Neural cell (in vitro differentiated cells): ENCODE measurements at regions not wholly inside any gene's neighbourhood (a gene's known extent, or its start where the extent isn't known, plus 50 kb on each side); places are given as distances from the start of the nearest gene placed in this dataset.

ENCODE experiments used
- H2AFZ ChIP-seq: fragments of 200-600, 300-800 bp; sonication (generic), shearing (Covaris generic); 2 replicates; pipeline ENCODE4 v1.6.0; 2014; ENCODE audit warnings: low read depth, mild to moderate bottlenecking, antibody characterized with exemption, low read length, moderate library complexity
- H3F3A ChIP-seq: fragments of 200-600 bp; shearing (Covaris generic); 2 replicates; pipeline ENCODE4 v1.6.1; 2016; ENCODE audit warnings: mild to moderate bottlenecking, moderate library complexity, mixed read lengths, antibody characterized with exemption, low read length; ENCODE audit not compliant: insufficient read depth, poor library complexity, severe bottlenecking
- H3K27ac ChIP-seq: fragments of 200-600, 300-800 bp; sonication (generic), shearing (Covaris generic); 2 replicates; pipeline ENCODE4 v1.5.1; 2014; ENCODE audit warnings: mild to moderate bottlenecking, low read length, moderate library complexity
- H3K27me3 ChIP-seq: fragments of 300-800, 200-600 bp; sonication (generic), shearing (Covaris generic); 2 replicates; pipeline ENCODE4 v1.6.0; 2014; ENCODE audit warnings: mild to moderate bottlenecking, low read depth, low read length, moderate library complexity; ENCODE audit not compliant: insufficient read depth
- H3K36me3 ChIP-seq: fragments of 300-800, 200-600 bp; sonication (generic), shearing (Covaris generic); 2 replicates; pipeline ENCODE4 v1.5.1; 2014; ENCODE audit warnings: mild to moderate bottlenecking, antibody characterized with exemption, low read length, moderate library complexity; ENCODE audit not compliant: insufficient read depth
- H3K4me2 ChIP-seq: fragments of 300-800, 200-600 bp; sonication (generic), shearing (Covaris generic); 2 replicates; pipeline ENCODE4 v1.6.0; 2014; ENCODE audit warnings: mild to moderate bottlenecking, low read length
- H3K4me3 ChIP-seq: fragments of 300-800, 200-600 bp; sonication (generic), shearing (Covaris generic); 2 replicates; pipeline ENCODE4 v1.5.1; 2014; ENCODE audit warnings: mild to moderate bottlenecking, low read length, moderate library complexity
- H3K79me2 ChIP-seq: fragments of 200-600 bp; shearing (Covaris generic); replicated peaks from 2 replicates; pipeline ENCODE4 v1.6.0; 2014; ENCODE audit warnings: mild to moderate bottlenecking, low read length, moderate library complexity; ENCODE audit not compliant: insufficient read depth
- H3K9ac ChIP-seq: fragments of 300-800, 200-600 bp; sonication (generic), shearing (Covaris generic); 2 replicates; pipeline ENCODE4 v1.6.1; 2016; ENCODE audit warnings: mild to moderate bottlenecking, low read length, mixed read lengths
- H3K9me2 ChIP-seq: fragments of 200-600 bp; shearing (Covaris generic); 2 replicates; pipeline ENCODE4 v1.6.1; 2016; ENCODE audit warnings: mild to moderate bottlenecking, low read length, mixed read lengths; ENCODE audit not compliant: insufficient read depth
- H3K9me3 ChIP-seq: fragments of 200-600, 300-800 bp; sonication (generic), shearing (Covaris generic); 2 replicates; pipeline ENCODE4 v1.6.1; 2016; ENCODE audit warnings: mild to moderate bottlenecking, mixed run types, low read length, moderate library complexity, mixed read lengths
- H4K20me1 ChIP-seq: fragments of 200-600 bp; shearing (Covaris generic); 2 replicates; pipeline ENCODE4 v1.6.1; 2016; ENCODE audit warnings: mild to moderate bottlenecking, mixed run types; ENCODE audit not compliant: insufficient read depth
- CTCF ChIP-seq: fragments of 450-650 bp; IDR thresholded peaks from 2 replicates; pipeline ENCODE4 v1.5.1; 2014; ENCODE audit warnings: antibody characterized with exemption, mild to moderate bottlenecking, moderate library complexity; ENCODE audit not compliant: poor library complexity, severe bottlenecking
- EP300 ChIP-seq: fragments of 450-650 bp; conservative IDR thresholded peaks from 2 replicates; pipeline ENCODE4 v1.6.1; 2014; ENCODE audit warnings: antibody characterized with exemption, mild to moderate bottlenecking, moderate library complexity; ENCODE audit not compliant: poor library complexity, severe bottlenecking
- EZH2 ChIP-seq: fragments of 200-600, 300-800 bp; shearing (Covaris generic), sonication (generic); IDR thresholded peaks from 2 replicates; pipeline ENCODE4 v1.6.1; 2014; ENCODE audit warnings: antibody characterized with exemption, low read length, borderline replicate concordance, mild to moderate bottlenecking; ENCODE audit not compliant: insufficient read depth, poor library complexity, severe bottlenecking
- MXI1 ChIP-seq: fragments of 450-650 bp; conservative IDR thresholded peaks from 2 replicates; pipeline ENCODE4 v1.6.1; 2014; ENCODE audit warnings: antibody characterized with exemption, mild to moderate bottlenecking; ENCODE audit not compliant: poor library complexity, severe bottlenecking
- POLR2AphosphoS5 ChIP-seq: IDR thresholded peaks from 2 replicates; pipeline ENCODE4 v1.6.1; 2012
- RAD21 ChIP-seq: fragments of 450-650 bp; conservative IDR thresholded peaks from 2 replicates; pipeline ENCODE4 v1.6.1; 2014; ENCODE audit warnings: antibody characterized with exemption, mild to moderate bottlenecking, moderate library complexity
- REST ChIP-seq: IDR thresholded peaks from 2 replicates; pipeline ENCODE4 v1.6.1; 2012; ENCODE audit warnings: borderline replicate concordance
- SMC3 ChIP-seq: fragments of 450-650 bp; conservative IDR thresholded peaks from 2 replicates; pipeline ENCODE4 v1.6.1; 2014; ENCODE audit warnings: antibody characterized with exemption, mild to moderate bottlenecking, moderate library complexity; ENCODE audit not compliant: poor library complexity
- TAF1 ChIP-seq: IDR thresholded peaks from 2 replicates; pipeline ENCODE4 v1.6.1; 2012; ENCODE audit warnings: low read depth

GRCh38 chr4:157818946-157819692 is 353.7 kb downstream of the GASK1B start:
- H3K36me3 ChIP-seq = no peaks in the 10 kb centered on the region
- H2AFZ ChIP-seq = no peak overlapping the region

More at GRCh38 chr4:157818946-157819692, 353.7 kb downstream of the GASK1B start:
- TF ChIP-seq POLR2AphosphoS5 (no peak), EP300 (no peak), SMC3 (no peak), RAD21 (no peak), TAF1 (no peak), MXI1 (no peak), CTCF (no peak), EZH2 (no peak), REST (no peak)
- Histone ChIP-seq H3K27me3 (no peaks in the 10 kb centered on the region), H4K20me1 (no peaks in the 10 kb centered on the region), H3F3A (no peaks in the 10 kb centered on the region), H3K27ac (no peak overlapping the region), H3K9me2 (no peaks in the 10 kb centered on the region), H3K4me3 (no peak overlapping the region), H3K9ac (no peak overlapping the region), H3K4me2 (no peak overlapping the region), H3K9me3 (no peaks in the 10 kb centered on the region), H3K79me2 (no peaks in the 10 kb centered on the region)
